ENCODE measurements at regions not wholly inside any gene's neighbourhood (a gene's known extent, or its start where the extent isn't known, plus 50 kb on each side); places are given as distances from the start of the nearest gene placed in this dataset.

DNA sequence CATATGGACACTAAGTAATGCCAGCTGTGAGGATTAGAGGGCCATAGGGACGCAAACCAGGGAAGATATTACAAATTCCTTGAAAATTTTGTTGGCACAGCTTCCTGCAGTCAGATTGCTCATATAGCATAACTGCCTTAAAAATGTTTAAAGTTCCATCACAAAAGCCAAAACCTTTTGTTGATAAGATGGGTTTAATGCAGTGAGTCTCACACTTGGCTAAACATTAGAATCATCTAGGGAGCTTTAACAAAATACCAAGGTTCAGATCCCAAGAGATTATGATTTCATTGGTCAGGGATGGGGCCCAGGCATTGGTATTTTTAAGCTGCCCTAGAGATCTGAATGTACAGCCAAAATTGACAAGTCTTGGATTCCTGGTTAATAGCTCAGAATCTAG is 376.5 kb upstream of the MAD2L1 start:
- TF ChIP-seq, protein P1, sequence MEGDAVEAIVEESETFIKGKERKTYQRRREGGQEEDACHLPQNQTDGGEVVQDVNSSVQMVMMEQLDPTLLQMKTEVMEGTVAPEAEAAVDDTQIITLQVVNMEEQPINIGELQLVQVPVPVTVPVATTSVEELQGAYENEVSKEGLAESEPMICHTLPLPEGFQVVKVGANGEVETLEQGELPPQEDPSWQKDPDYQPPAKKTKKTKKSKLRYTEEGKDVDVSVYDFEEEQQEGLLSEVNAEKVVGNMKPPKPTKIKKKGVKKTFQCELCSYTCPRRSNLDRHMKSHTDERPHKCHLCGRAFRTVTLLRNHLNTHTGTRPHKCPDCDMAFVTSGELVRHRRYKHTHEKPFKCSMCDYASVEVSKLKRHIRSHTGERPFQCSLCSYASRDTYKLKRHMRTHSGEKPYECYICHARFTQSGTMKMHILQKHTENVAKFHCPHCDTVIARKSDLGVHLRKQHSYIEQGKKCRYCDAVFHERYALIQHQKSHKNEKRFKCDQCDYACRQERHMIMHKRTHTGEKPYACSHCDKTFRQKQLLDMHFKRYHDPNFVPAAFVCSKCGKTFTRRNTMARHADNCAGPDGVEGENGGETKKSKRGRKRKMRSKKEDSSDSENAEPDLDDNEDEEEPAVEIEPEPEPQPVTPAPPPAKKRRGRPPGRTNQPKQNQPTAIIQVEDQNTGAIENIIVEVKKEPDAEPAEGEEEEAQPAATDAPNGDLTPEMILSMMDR (IDR thresholded peaks at IDR 0.05; ENCODE audit: low read depth, low read length) = no peak
- DNase-seq (ENCODE audit: extremely low read depth, low read depth) = no peak

DNA sequence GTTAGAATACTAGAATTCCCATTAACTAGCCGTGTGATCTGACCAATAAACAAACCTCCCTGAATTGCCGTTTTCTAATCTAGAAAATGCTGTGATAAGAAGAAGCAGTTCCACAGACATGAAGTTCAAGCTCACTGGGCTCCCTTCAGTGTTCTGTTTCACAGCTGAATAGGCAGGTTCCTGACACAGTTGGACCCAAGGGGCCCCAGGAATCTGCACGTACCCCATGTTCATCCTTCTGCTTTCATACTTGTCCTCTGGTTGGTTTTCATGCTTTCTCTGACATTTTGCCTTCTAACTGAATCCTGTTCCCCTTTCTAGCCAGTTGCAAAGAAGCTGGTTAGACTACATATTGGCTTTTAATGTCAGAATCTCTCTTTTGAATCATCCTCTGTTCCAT is 374.1 kb upstream of the MAD2L1 start:
- TF ChIP-seq, protein P1 (IDR thresholded peaks at IDR 0.05; ENCODE audit: low read depth, low read length) = no peak
- DNase-seq (ENCODE audit: extremely low read depth, low read depth) = no peak

DNA sequence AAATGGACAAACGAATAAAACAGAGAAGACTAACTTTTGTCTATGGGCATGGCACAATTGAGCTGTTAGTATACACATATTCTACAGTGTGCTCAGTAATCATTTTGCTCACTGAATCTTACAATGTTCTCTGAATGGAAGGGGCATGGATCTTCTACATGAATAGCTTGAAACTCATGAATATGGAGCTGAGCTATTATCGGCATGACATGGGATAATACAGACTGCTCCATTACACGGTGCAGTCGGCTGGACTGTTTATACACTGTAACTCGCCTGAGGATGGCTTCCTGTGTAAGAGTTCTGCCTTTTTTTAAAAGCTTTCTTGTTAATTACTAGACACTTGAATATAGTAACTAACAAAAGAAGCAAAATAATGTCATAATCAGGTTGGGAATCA is 368.5 kb upstream of the MAD2L1 start:
- DNase-seq (ENCODE audit: extremely low read depth, low read depth) = no peak
- TF ChIP-seq, protein P1 (IDR thresholded peaks at IDR 0.05; ENCODE audit: low read depth, low read length) = no peak

DNA sequence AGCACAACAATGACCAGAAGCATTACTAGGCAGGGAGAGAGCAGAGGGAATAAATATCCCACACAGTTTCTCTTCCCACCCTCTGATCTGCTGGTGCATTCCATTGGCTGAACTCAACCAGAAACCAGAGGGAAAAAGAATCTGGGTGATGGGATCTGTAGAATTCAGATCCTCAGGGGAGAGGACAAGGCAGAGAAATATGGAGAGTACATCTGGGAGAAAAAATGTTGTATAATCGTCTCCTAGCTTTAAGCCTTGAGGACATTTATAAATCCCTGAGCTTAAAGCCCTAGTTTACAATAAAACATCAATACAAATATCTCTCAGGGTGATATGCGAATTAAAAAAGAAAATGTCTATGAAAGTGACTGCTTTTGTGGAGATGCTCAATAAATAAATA is 368.1 kb upstream of the MAD2L1 start:
- DNase-seq (ENCODE audit: extremely low read depth, low read depth) = no peak
- TF ChIP-seq, protein P1 (IDR thresholded peaks at IDR 0.05; ENCODE audit: low read depth, low read length) = no peak

DNA sequence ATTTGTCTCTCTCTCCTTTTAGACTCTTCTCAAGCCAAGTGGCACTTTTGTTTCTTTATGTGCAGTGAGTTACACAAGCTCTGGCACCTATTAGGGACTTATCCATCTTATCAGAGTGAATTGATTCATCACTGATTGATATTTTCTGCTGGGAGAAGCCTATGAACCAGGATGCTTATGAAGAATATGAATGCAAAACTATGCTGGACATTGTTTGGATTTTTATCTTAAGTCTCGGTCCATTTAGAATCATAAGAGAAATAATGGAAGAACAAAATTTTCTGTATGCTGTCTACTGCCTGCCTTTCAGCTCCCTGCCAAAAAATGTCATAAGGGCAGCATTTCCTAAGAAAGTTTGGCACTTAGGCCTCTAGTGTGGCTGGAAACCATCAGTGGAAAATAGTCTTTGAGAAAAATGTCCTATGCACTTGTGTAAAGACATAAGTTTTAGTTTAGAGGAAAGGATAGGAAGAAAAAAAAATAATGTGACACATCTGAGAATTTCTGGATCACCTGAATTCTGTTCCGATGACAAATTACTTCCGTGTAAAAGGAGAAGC is 365.7 kb upstream of the MAD2L1 start:
- no peak for DNase-seq (ENCODE audit: extremely low read depth, low read depth)
- TF ChIP-seq, protein P1 (IDR thresholded peaks at IDR 0.05; ENCODE audit: low read depth, low read length) = no peak

DNA sequence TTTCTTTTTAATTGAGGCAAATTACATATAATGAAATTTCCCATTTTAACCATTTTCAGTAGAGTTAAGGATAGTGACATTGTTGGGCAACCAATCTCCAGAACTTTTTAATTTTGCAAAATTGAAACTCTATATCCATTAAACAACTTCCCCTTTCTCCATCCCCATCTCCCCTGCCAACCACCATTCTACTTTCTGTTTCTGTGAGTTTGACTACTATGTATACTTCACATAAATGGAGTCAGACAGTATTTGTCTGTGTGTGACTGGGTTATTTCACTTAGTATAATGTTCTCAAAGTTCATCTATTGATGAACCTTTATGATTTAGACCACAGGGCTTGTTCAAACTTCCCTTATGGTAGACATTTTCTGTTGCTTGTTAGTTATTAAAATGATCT is 364.5 kb upstream of the MAD2L1 start:
- no peak for DNase-seq (ENCODE audit: extremely low read depth, low read depth)
- TF ChIP-seq, protein P1 (IDR thresholded peaks at IDR 0.05; ENCODE audit: low read depth, low read length) = no peak

DNA sequence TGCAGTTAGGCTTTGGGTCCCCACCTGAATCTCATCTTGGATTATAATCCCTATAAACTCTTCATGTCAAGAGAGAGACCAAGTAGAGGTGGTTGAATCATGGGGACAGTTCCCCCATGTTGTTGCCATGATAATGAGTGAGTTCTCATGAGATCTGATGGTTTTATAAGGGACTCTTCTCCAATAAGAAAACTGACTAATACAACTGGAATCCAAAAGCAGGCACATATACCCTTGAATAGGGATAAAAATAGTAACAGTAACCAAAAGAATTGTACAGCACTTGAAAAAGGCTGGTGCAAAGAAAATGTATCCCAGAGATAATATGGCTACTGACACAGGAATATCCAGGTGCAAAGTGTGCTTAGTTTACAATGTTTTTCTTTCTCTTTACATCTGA is 351.5 kb upstream of the MAD2L1 start:
- DNase-seq (ENCODE audit: extremely low read depth, low read depth) = no peak
- TF ChIP-seq, protein P1 (IDR thresholded peaks at IDR 0.05; ENCODE audit: low read depth, low read length) = no peak

Data from AG09319 (cell line).